ENCODE measurements at regions not wholly inside any gene's neighbourhood (a gene's known extent, or its start where the extent isn't known, plus 50 kb on each side); places are given as distances from the start of the nearest gene placed in this dataset.

DNA sequence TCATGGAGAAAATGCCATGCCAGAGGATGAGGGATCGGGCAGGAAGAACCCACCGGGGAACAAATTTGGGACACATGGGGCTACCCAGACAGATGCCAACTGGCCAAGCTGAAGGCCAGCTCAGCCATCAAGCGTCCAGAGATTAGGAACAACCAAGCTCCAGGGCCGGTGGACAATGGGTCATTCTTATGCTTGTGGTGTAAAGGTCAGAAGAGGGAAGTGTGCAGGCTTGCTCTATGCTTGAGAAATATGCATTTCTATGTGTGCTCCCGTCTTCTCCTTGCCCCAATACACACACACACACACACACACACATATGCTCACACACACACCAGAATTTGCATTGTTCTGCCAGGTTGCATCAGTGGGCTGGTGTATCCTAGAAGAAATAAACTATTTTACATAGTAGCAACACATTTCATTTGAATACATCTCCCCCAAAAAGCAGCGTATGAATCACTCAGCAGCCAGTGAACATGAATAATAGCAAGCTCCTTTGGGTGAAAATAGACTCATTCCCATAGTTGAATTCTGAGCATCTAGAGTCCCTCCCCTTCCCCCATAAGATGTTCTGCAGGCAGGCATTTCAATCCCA is 201.9 kb upstream of the PPARGC1A start:
- Histone ChIP-seq H3K27me3 (ENCODE audit: control insufficient read depth in 2 of 2, insufficient read depth in 2 of 2, low read length in 2 of 2) (no peaks in the 10 kb centered on the region), H3K27ac (ENCODE audit: low read depth in 1 of 2, low read length in 2 of 2) (no peak overlapping the region), H3K9me3 (replicated peaks in 1 of 2; ENCODE audit: control insufficient read depth in 1 of 2, insufficient read depth in 1 of 2, low read length in 2 of 2) (peaks cover 0 to 3% of the 10 kb centered on the region in 2 donors), H3K79me2 (ENCODE audit: insufficient read depth, low read length) (no peaks in the 10 kb centered on the region), H3K4me2 (replicated peaks; ENCODE audit: extremely low read depth, low read length, poor library complexity, severe bottlenecking) (no peak overlapping the region), H3K9ac (ENCODE audit: insufficient read depth, low read length, poor library complexity, severe bottlenecking) (no peak overlapping the region), H4K20me1 (ENCODE audit: insufficient read depth, low read length) (no peaks in the 10 kb centered on the region), H3K4me1 (ENCODE audit: control insufficient read depth in 1 of 2, insufficient read depth in 2 of 2, low read length in 2 of 2) (no peaks in the 10 kb centered on the region), H3K36me3 (replicated peaks in 1 of 2; ENCODE audit: control insufficient read depth in 1 of 2, insufficient read depth in 2 of 2, low read length in 2 of 2) (no peaks in the 10 kb centered on the region), H2AFZ (ENCODE audit: insufficient read depth, low read depth, low read length, poor library complexity, severe bottlenecking) (no peak overlapping the region), H3K4me3 (replicated peaks in 1 of 3; ENCODE audit: low read depth in 2 of 3, low read length in 3 of 3) (no peak overlapping the region)
- peaks cover 0 to 2% (median 0%) of the 10 kb centered on the region in 3 donors for H3K27me3 Mint-ChIP-seq (ENCODE audit: low read depth in 3 of 3)
- no peaks in the 10 kb centered on the region for H3K4me1 Mint-ChIP-seq
- intact Hi-C loops (cut with micrococcal nuclease), result no loop called here
- H3K36me3 Mint-ChIP-seq, result no peaks in the 10 kb centered on the region
- no peak overlapping the region for H3K4me3 Mint-ChIP-seq
- DNase-seq, result no peak
- WGBS (ENCODE audit: insufficient coverage), result 86% methylated on average over 2 of the region's 6 CpGs
- no peak overlapping the region for H3K27ac Mint-ChIP-seq
- peaks cover 2 to 8% (median 4%) of the 10 kb centered on the region in 7 donors for H3K9me3 Mint-ChIP-seq
- TF ChIP-seq, protein P1, sequence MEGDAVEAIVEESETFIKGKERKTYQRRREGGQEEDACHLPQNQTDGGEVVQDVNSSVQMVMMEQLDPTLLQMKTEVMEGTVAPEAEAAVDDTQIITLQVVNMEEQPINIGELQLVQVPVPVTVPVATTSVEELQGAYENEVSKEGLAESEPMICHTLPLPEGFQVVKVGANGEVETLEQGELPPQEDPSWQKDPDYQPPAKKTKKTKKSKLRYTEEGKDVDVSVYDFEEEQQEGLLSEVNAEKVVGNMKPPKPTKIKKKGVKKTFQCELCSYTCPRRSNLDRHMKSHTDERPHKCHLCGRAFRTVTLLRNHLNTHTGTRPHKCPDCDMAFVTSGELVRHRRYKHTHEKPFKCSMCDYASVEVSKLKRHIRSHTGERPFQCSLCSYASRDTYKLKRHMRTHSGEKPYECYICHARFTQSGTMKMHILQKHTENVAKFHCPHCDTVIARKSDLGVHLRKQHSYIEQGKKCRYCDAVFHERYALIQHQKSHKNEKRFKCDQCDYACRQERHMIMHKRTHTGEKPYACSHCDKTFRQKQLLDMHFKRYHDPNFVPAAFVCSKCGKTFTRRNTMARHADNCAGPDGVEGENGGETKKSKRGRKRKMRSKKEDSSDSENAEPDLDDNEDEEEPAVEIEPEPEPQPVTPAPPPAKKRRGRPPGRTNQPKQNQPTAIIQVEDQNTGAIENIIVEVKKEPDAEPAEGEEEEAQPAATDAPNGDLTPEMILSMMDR (IDR thresholded peaks at IDR 0.05), result no peak

- no peaks in the 10 kb centered on the region for H4K20me1 ChIP-seq (ENCODE audit: insufficient read depth, low read length)
- no peak overlapping the region for H3K27ac Mint-ChIP-seq
- WGBS (ENCODE audit: insufficient coverage), result no CpG with 5 or more reads among the region's 3 CpGs
- TF ChIP-seq, protein P1 (IDR thresholded peaks at IDR 0.05), result no peak
- H3K4me3 ChIP-seq (replicated peaks in 1 of 3; ENCODE audit: low read depth in 2 of 3, low read length in 3 of 3), result no peak overlapping the region
- intact Hi-C loops (cut with micrococcal nuclease), result no loop called here
- H3K9me3 ChIP-seq (replicated peaks in 1 of 2; ENCODE audit: control insufficient read depth in 1 of 2, insufficient read depth in 1 of 2, low read length in 2 of 2), result no peaks in the 10 kb centered on the region
- no peak overlapping the region for H2AFZ ChIP-seq (ENCODE audit: insufficient read depth, low read depth, low read length, poor library complexity, severe bottlenecking)
- no peaks in the 10 kb centered on the region for H3K27me3 ChIP-seq (ENCODE audit: control insufficient read depth in 2 of 2, insufficient read depth in 2 of 2, low read length in 2 of 2)
- H3K4me1 Mint-ChIP-seq, result no peaks in the 10 kb centered on the region
- H3K9me3 Mint-ChIP-seq, result peaks cover 0 to 5% (median 2%) of the 10 kb centered on the region in 7 donors
- peaks cover 1 to 2% (median 2%) of the 10 kb centered on the region in 3 donors for H3K27me3 Mint-ChIP-seq (ENCODE audit: low read depth in 3 of 3)
- H3K9ac ChIP-seq (ENCODE audit: insufficient read depth, low read length, poor library complexity, severe bottlenecking), result no peak overlapping the region
- H3K79me2 ChIP-seq (ENCODE audit: insufficient read depth, low read length), result no peaks in the 10 kb centered on the region
- H3K36me3 ChIP-seq (replicated peaks in 1 of 2; ENCODE audit: control insufficient read depth in 1 of 2, insufficient read depth in 2 of 2, low read length in 2 of 2), result no peaks in the 10 kb centered on the region
- no peaks in the 10 kb centered on the region for H3K4me1 ChIP-seq (ENCODE audit: control insufficient read depth in 1 of 2, insufficient read depth in 2 of 2, low read length in 2 of 2)
- no peak overlapping the region for H3K4me3 Mint-ChIP-seq
- no peaks in the 10 kb centered on the region for H3K36me3 Mint-ChIP-seq
- DNase-seq, result no peak
- H3K27ac ChIP-seq (ENCODE audit: low read depth in 1 of 2, low read length in 2 of 2), result no peak overlapping the region
- H3K4me2 ChIP-seq (replicated peaks; ENCODE audit: extremely low read depth, low read length, poor library complexity, severe bottlenecking), result no peak overlapping the region
Measured at GRCh38 chr4:24089851-24090534, 200.1 kb upstream of the PPARGC1A start.

Data from CD14-positive monocyte (primary cell).